NCI-H510A treated with DMSO at 0.1 percent for 48 hours (cell line): ENCODE measurements at regions not wholly inside any gene's neighbourhood (a gene's known extent, or its start where the extent isn't known, plus 50 kb on each side); places are given as distances from the start of the nearest gene placed in this dataset.

ENCODE experiments used
- DNase-seq: peaks from one replicate; lab custom pipeline; 2025; lab: John Stamatoyannopoulos, UW

GRCh38 chr4:81723927-81724587, 252.3 kb upstream of the RASGEF1B start:
- peak; percentile 25 for DNase-seq

GRCh38 chr4:81723019-81723884, 251.5 kb upstream of the RASGEF1B start:
- no peak for DNase-seq

- peak; percentile 27 for DNase-seq
Observed at GRCh38 chr4:81722290-81722851, 250.7 kb upstream of the RASGEF1B start.

GRCh38 chr4:81715757-81716156, 244.1 kb upstream of the RASGEF1B start:
- no peak for DNase-seq

GRCh38 chr4:81715357-81715756, 243.7 kb upstream of the RASGEF1B start:
- DNase-seq, result peak; percentile 4

- no peak for DNase-seq
Observed at GRCh38 chr4:81714291-81714690, 242.6 kb upstream of the RASGEF1B start.

GRCh38 chr4:81712714-81713113, 241.0 kb upstream of the RASGEF1B start:
- no peak for DNase-seq

- DNase-seq, result no peak
Observed at GRCh38 chr4:81704461-81704860, 232.8 kb upstream of the RASGEF1B start.

- no peak for DNase-seq
Observed at GRCh38 chr4:81700189-81700588, 228.5 kb upstream of the RASGEF1B start.

GRCh38 chr4:81698538-81699296, 227.0 kb upstream of the RASGEF1B start:
- no peak for DNase-seq

GRCh38 chr4:81694176-81694913, 222.6 kb upstream of the RASGEF1B start:
- DNase-seq, result no peak

GRCh38 chr4:81690871-81691270, 219.2 kb upstream of the RASGEF1B start:
- DNase-seq, result no peak

- no peak for DNase-seq
Observed at GRCh38 chr4:81688085-81688484, 216.4 kb upstream of the RASGEF1B start.

- no peak for DNase-seq
Observed at GRCh38 chr4:81687471-81687870, 215.8 kb upstream of the RASGEF1B start.

- no peak for DNase-seq
Observed at GRCh38 chr4:81685104-81685503, 213.4 kb upstream of the RASGEF1B start.

- peak; percentile 70 for DNase-seq
Observed at GRCh38 chr4:81684352-81684751, 212.6 kb upstream of the RASGEF1B start.

- no peak for DNase-seq
Observed at GRCh38 chr4:81682492-81682891, 210.8 kb upstream of the RASGEF1B start.

- DNase-seq, result no peak
Observed at GRCh38 chr4:81679315-81679714, 207.6 kb upstream of the RASGEF1B start.

GRCh38 chr4:81678801-81679200, 207.1 kb upstream of the RASGEF1B start:
- DNase-seq, result no peak

GRCh38 chr4:81676537-81676936, 204.8 kb upstream of the RASGEF1B start:
- no peak for DNase-seq

- DNase-seq, result no peak
Observed at GRCh38 chr4:81675791-81676393, 204.2 kb upstream of the RASGEF1B start.
